Sigmoid colon (tissue), 6 donors: ENCODE measurements at regions not wholly inside any gene's neighbourhood (a gene's known extent, or its start where the extent isn't known, plus 50 kb on each side); places are given as distances from the start of the nearest gene placed in this dataset.

Experiments used
- DNase-seq: peaks from one replicate; pipeline ENCODE4 v3.0.0-alpha.2; 2019
- H3K27ac ChIP-seq, 4 donors: fragments of 200-600 bp; sonication (generic); one replicate each; pipeline ENCODE4 v1.5.1; 2016 to 2019; ENCODE audit warnings: mild to moderate bottlenecking in 1 of 4
- H3K27me3 ChIP-seq, 3 donors: fragments of 200-600 bp; sonication (generic); one replicate each; pipeline ENCODE4 v1.5.1; 2019; ENCODE audit warnings: mild to moderate bottlenecking in 1 of 3
- H3K36me3 ChIP-seq, 4 donors: fragments of 200-600 bp; sonication (generic); one replicate each; pipeline ENCODE4 v1.5.1; 2016 to 2019
- H3K4me1 ChIP-seq, 4 donors: fragments of 200-600 bp; sonication (generic); one replicate each; pipeline ENCODE4 v1.5.1; 2017 to 2019
- H3K4me3 ChIP-seq, 4 donors: fragments of 200-600 bp; sonication (generic); one replicate each; pipeline ENCODE4 v1.5.1; 2017 to 2019; ENCODE audit warnings: mild to moderate bottlenecking in 2 of 4, moderate library complexity in 1 of 4
- H3K9me3 ChIP-seq, 4 donors: fragments of 200-600 bp in 3 of 4; sonication (generic) in 3 of 4; one replicate each; pipeline versions ENCODE4 v1.5.1 to v1.6.1; 2013 to 2019
- EP300 ChIP-seq, 4 donors: sonication (generic); formaldehyde crosslinking; IDR thresholded peaks; one replicate each; pipeline ENCODE4 v1.6.1; 2017; ENCODE audit warnings: antibody characterized with exemption in 4 of 4
- POLR2A ChIP-seq, 2 donors: fragments of 450-650 bp; IDR thresholded peaks; one replicate each; pipeline ENCODE4 v1.6.1; 2016; ENCODE audit warnings: antibody characterized with exemption in 2 of 2, mild to moderate bottlenecking in 2 of 2, moderate library complexity in 2 of 2
- POLR2AphosphoS5 ChIP-seq, 4 donors: sonication (generic); formaldehyde crosslinking; IDR thresholded peaks; one replicate each; pipeline ENCODE4 v1.6.1; 2017; ENCODE audit warnings: antibody characterized with exemption in 4 of 4
- WGBS, 2 donors: extraction: QIAGEN DNeasy Blood & Tissue Kit; methylation state at CpG; one replicate each; pipeline ENCODE4 v1.1.7; 2013; 5-methylcytosine and 5-hydroxymethylcytosine counted together
- intact Hi-C: fragments of 100-400 bp; cut with DNase I; formaldehyde crosslinking; loops from one replicate; pipeline ENCODE4 v1.15.1; 2023
- TF ChIP-seq, protein P1 (sequence below), 4 experiments: fragments of 450-650 bp in 3 of 4; fragments of 200-600 bp in 1 of 4; IDR thresholded peaks; one replicate each; pipeline ENCODE4 v1.5.1; 2016 to 2019; ENCODE audit warnings: antibody characterized with exemption in 4 of 4, mild to moderate bottlenecking in 3 of 4, moderate library complexity in 2 of 4
- donor health status: healthy with polysubstance abuse.
- donor health status: healthy.

- DNase-seq = no peak
- no peak for TF ChIP-seq POLR2AphosphoS5 (IDR thresholded peaks at IDR 0.05)
- TF ChIP-seq POLR2A (IDR thresholded peaks at IDR 0.05) = no peak
- TF ChIP-seq, protein P1, sequence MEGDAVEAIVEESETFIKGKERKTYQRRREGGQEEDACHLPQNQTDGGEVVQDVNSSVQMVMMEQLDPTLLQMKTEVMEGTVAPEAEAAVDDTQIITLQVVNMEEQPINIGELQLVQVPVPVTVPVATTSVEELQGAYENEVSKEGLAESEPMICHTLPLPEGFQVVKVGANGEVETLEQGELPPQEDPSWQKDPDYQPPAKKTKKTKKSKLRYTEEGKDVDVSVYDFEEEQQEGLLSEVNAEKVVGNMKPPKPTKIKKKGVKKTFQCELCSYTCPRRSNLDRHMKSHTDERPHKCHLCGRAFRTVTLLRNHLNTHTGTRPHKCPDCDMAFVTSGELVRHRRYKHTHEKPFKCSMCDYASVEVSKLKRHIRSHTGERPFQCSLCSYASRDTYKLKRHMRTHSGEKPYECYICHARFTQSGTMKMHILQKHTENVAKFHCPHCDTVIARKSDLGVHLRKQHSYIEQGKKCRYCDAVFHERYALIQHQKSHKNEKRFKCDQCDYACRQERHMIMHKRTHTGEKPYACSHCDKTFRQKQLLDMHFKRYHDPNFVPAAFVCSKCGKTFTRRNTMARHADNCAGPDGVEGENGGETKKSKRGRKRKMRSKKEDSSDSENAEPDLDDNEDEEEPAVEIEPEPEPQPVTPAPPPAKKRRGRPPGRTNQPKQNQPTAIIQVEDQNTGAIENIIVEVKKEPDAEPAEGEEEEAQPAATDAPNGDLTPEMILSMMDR (IDR thresholded peaks at IDR 0.05) = no peak
- H3K27ac ChIP-seq = no peak overlapping the region
- no peaks in the 10 kb centered on the region for H3K9me3 ChIP-seq
- no peak overlapping the region for H3K4me3 ChIP-seq
- H3K36me3 ChIP-seq = no peaks in the 10 kb centered on the region
- no peaks in the 10 kb centered on the region for H3K4me1 ChIP-seq
- intact Hi-C loops = no loop called here
- H3K27me3 ChIP-seq = no peaks in the 10 kb centered on the region
Observed at GRCh38 chr5:159698322-159698721, 218.0 kb upstream of the ADRA1B start.

DNA sequence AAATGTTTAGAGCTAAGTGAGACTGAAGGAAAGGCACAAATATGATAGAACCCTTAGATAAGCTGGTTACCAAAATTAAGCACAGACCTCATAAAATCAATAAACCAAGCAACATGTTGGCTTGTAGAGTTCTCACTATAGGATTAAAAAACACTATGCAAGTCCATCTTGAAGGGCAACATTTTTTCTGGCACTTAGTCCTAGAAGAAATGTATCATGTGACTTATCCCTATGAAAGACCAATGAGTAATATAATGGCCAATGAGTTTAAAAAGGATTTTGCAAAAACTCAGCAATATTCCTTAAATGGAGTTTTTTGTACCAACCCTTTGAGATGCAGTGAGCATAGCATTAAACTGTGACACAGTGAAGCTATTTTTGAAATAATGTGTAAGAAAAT, 216.3 kb upstream of the ADRA1B start:
- intact Hi-C loops = no loop called here
- Histone ChIP-seq H3K27ac (no peak overlapping the region), H3K4me1 (no peaks in the 10 kb centered on the region), H3K9me3 (no peaks in the 10 kb centered on the region), H3K36me3 (no peaks in the 10 kb centered on the region), H3K4me3 (no peak overlapping the region), H3K27me3 (no peaks in the 10 kb centered on the region)
- no peak for DNase-seq
- TF ChIP-seq POLR2AphosphoS5 (IDR thresholded peaks at IDR 0.05) = no peak
- TF ChIP-seq POLR2A (IDR thresholded peaks at IDR 0.05) = no peak
- TF ChIP-seq, protein P1 (IDR thresholded peaks at IDR 0.05) = no peak
- TF ChIP-seq EP300 (IDR thresholded peaks at IDR 0.05) = no peak

DNA sequence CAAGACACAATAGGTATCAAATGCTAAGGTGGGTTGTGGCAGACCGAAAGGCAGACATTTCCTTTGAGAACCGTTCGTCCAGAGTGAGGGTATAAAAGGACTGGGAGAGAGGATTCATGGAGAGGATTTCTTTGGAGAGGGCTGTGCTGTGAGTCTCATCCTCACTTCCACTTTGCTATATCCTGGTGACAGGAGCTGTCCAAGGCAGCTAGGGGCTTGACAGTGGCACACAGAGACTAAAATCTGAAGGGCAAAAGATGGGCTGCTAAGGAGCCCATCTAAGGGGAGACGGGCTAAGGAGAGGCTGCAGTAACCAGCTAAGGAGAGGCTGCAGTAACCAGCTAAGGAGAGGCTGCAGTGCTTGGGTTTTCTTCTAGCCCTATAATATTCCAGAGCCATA, 214.0 kb upstream of the ADRA1B start:
- TF ChIP-seq POLR2AphosphoS5 (IDR thresholded peaks at IDR 0.05) = no peak
- TF ChIP-seq, protein P1 (IDR thresholded peaks at IDR 0.05) = no peak
- no peak for TF ChIP-seq EP300 (IDR thresholded peaks at IDR 0.05)
- no peak for TF ChIP-seq POLR2A (IDR thresholded peaks at IDR 0.05)
- H3K27me3 ChIP-seq = no peaks in the 10 kb centered on the region
- no peaks in the 10 kb centered on the region for H3K9me3 ChIP-seq
- H3K27ac ChIP-seq = no peak overlapping the region
- no peaks in the 10 kb centered on the region for H3K4me1 ChIP-seq
- intact Hi-C loops = no loop called here
- no peak overlapping the region for H3K4me3 ChIP-seq
- 80 to 90% methylated on average over 4 of the region's 4 CpGs for WGBS, 2 donors
- no peaks in the 10 kb centered on the region for H3K36me3 ChIP-seq
- no peak for DNase-seq

- intact Hi-C loops = no loop called here
- Histone ChIP-seq H3K4me3 (no peak overlapping the region), H3K27me3 (no peaks in the 10 kb centered on the region), H3K27ac (no peak overlapping the region), H3K9me3 (peaks cover 0 to 3% (median 0%) of the 10 kb centered on the region in 4 donors), H3K4me1 (no peaks in the 10 kb centered on the region), H3K36me3 (no peaks in the 10 kb centered on the region)
- no peak for DNase-seq
- WGBS, 2 donors = 90 to 98% methylated on average over 1 of the region's 1 CpG
- TF ChIP-seq, protein P1 (IDR thresholded peaks at IDR 0.05) = no peak
- TF ChIP-seq POLR2A (IDR thresholded peaks at IDR 0.05) (no peak), EP300 (IDR thresholded peaks at IDR 0.05) (no peak), POLR2AphosphoS5 (IDR thresholded peaks at IDR 0.05) (no peak)
Observed at GRCh38 chr5:159702826-159703225, 213.5 kb upstream of the ADRA1B start.

DNA sequence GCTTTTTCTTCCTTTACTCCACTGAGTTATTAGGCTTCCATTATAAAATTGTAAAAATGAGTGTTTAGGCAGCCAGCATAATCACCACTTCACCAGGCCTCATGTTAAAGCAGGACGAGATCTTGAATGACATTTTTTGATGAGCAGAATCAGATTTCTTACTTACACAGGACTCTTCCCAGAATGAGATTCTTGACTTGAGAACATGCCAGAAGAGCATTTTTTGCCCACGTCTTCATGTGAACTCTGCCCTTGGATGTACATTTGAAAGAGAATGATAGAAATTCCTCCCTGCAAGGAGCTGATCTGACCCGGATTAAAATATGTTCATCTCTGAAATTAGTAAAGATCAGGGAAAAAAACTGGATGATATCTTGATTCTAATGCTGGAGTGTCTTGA, 212.1 kb upstream of the ADRA1B start:
- no peaks in the 10 kb centered on the region for H3K36me3 ChIP-seq
- 50 to 67% methylated on average over 3 of the region's 3 CpGs for WGBS, 2 donors
- H3K4me3 ChIP-seq = no peak overlapping the region
- H3K4me1 ChIP-seq = no peaks in the 10 kb centered on the region
- no peaks in the 10 kb centered on the region for H3K27me3 ChIP-seq
- peaks cover 0 to 4% (median 0%) of the 10 kb centered on the region in 4 donors for H3K9me3 ChIP-seq
- no peak overlapping the region for H3K27ac ChIP-seq
- no peak for TF ChIP-seq EP300 (IDR thresholded peaks at IDR 0.05)
- TF ChIP-seq, protein P1 (IDR thresholded peaks at IDR 0.05) = no peak
- TF ChIP-seq POLR2A (IDR thresholded peaks at IDR 0.05) = no peak
- no peak for TF ChIP-seq POLR2AphosphoS5 (IDR thresholded peaks at IDR 0.05)
- no peak for DNase-seq
- intact Hi-C loops = no loop called here
